ENCODE measurements at regions not wholly inside any gene's neighbourhood (a gene's known extent, or its start where the extent isn't known, plus 50 kb on each side); places are given as distances from the start of the nearest gene placed in this dataset.

DNA sequence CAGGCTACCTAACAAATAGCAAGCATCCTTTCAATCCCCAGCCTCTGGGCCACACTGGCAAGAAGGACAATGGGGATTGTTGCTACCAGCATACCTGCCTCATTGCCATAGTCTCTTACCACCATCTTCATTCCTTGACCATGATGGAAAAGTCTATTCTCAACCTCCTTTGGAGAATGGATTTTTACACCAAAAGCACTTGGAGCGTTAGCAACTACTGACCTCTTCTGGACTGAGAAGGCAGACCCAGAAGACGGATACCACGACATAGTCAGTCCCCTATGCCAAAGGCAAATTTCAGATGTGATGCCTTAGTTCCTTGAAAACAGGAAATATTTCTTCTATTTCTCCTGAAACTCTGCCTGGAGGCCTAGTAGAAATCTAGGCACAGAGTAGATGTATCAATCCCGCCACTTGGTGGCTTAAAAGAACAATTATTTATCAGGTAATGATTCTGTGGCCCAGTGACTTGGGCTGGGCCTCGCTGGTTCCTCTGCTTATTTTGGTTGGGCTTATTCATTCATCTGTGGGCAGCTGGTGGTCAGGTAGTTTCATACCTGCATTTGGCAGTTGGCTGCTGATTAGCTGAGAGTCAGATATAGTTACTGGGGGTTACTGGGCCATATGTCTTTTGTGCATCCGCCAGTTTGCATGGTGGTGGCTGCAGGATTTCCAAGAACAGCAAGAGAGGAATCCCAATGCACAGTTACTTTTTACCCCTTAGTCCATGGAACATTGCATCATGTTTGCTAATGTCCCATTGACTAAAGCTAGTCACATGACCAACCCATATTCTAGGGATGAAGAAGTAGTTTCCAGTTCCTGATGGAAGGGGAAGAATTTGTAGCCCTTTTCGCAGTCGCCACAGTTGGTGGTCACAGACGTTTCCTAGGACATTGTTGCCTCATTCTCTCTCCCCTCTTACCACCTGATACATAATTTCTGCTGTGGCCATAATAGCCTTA is 75.2 kb downstream of the DHCR7 start:
- Histone ChIP-seq H3K27me3 (no peaks in the 10 kb centered on the region), H3K9me3 (no peaks in the 10 kb centered on the region), H3K4me3 (no peak overlapping the region), H3K4me1 (no peaks in the 10 kb centered on the region), H3K27ac (no peak overlapping the region), H3K36me3 (no peaks in the 10 kb centered on the region)
- TF ChIP-seq POLR2AphosphoS5 (IDR thresholded peaks at IDR 0.05) (no peak), POLR2A (IDR thresholded peaks at IDR 0.05) (no peak), EP300 (IDR thresholded peaks at IDR 0.05) (no peak)
- TF ChIP-seq, protein P1, sequence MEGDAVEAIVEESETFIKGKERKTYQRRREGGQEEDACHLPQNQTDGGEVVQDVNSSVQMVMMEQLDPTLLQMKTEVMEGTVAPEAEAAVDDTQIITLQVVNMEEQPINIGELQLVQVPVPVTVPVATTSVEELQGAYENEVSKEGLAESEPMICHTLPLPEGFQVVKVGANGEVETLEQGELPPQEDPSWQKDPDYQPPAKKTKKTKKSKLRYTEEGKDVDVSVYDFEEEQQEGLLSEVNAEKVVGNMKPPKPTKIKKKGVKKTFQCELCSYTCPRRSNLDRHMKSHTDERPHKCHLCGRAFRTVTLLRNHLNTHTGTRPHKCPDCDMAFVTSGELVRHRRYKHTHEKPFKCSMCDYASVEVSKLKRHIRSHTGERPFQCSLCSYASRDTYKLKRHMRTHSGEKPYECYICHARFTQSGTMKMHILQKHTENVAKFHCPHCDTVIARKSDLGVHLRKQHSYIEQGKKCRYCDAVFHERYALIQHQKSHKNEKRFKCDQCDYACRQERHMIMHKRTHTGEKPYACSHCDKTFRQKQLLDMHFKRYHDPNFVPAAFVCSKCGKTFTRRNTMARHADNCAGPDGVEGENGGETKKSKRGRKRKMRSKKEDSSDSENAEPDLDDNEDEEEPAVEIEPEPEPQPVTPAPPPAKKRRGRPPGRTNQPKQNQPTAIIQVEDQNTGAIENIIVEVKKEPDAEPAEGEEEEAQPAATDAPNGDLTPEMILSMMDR (IDR thresholded peaks at IDR 0.05): peak in 2 of 6 experiments; percentile 14 to 22
- ATAC-seq (ENCODE audit: low FRiP score in 2 of 2) (no peak), DNase-seq (no peak)
- WGBS, 2 donors: 73 to 74% methylated on average over 9 of the region's 9 CpGs

DNA sequence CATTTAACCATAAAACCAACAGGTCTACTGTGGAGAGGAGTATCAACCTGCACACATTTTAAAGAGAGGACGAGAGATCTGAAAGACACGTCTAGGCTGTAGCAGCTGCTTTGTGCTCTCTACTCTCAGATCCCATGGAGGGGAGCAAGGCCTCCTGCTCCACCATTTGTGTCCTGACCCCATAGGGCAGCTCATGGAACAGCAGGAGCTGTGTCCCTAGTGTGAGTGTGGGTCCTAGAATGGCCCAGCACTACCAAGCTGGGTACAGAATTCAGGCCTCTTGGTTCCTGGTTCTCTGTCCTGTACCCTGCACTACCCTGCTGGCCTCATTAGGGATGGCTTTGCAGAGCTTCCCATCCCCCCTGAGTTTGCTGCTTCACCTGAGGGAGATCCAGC is 76.5 kb downstream of the DHCR7 start:
- Histone ChIP-seq H3K27me3 (no peaks in the 10 kb centered on the region), H3K4me3 (no peak overlapping the region), H3K4me1 (no peaks in the 10 kb centered on the region), H3K36me3 (no peaks in the 10 kb centered on the region), H3K27ac (no peak overlapping the region), H3K9me3 (no peaks in the 10 kb centered on the region)
- 87 to 96% methylated on average over 2 of the region's 2 CpGs for WGBS, 2 donors
- ATAC-seq (ENCODE audit: low FRiP score in 2 of 2): no peak
- no peak for DNase-seq
- TF ChIP-seq POLR2A (IDR thresholded peaks at IDR 0.05) (no peak), POLR2AphosphoS5 (IDR thresholded peaks at IDR 0.05) (no peak), EP300 (IDR thresholded peaks at IDR 0.05) (no peak)
- TF ChIP-seq, protein P1 (IDR thresholded peaks at IDR 0.05): no peak

DNA sequence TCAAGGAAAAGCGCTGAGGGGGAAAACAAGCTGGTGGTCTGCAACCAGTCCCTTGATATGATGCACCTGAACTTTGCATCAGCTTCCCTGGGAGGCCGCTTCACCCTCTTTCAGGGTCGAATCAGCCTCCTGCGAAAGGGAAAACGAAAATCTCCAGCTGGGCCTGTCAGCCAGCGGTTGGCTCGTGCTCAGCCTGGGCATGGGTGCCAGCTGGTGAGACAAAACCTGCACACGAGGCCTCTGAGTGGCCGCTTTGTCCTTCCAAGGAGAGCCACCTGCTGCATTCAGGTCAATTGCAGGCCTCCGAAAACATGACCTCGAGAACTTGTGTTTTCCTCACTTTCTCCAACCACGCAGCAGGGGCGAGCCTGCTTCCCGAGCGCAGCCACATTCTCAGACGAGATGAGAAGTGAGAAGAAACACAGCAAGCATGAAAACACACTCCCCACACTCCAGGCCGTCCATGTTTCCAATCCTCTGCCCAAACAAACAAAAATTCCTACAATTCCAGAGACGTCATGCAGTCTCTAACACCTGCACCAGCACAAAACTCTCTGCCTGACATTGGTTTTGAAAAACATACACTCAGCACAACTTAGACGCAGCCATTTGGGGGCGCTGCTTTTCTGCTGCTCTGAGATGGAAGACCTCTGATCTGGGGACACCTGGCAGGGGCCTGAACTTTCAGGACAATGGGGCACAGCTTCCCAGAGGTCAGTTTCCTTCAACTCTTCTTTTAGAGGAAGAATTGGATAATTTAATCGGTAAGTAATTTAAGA is 77.1 kb downstream of the DHCR7 start:
- WGBS, 2 donors: 77 to 78% methylated on average over 19 to 21 of the region's 21 CpGs
- no peak for ATAC-seq (ENCODE audit: low FRiP score in 2 of 2)
- no peaks in the 10 kb centered on the region for H3K4me1 ChIP-seq

GRCh38 chr11:71370020-71370747 is 78.0 kb downstream of the DHCR7 start:
- peak in 1 of 2 donors; percentile 54 for DNase-seq
- no peaks in the 10 kb centered on the region for H3K36me3 ChIP-seq

More for the DNA sequence above, 77.1 kb downstream of the DHCR7 start:
- Histone ChIP-seq H3K27me3 (no peaks in the 10 kb centered on the region), H3K27ac (no peak overlapping the region), H3K36me3 (no peaks in the 10 kb centered on the region), H3K4me3 (no peak overlapping the region), H3K9me3 (no peaks in the 10 kb centered on the region)
- DNase-seq: no peak
- TF ChIP-seq POLR2AphosphoS5 (IDR thresholded peaks at IDR 0.05) (no peak), POLR2A (IDR thresholded peaks at IDR 0.05) (no peak), EP300 (IDR thresholded peaks at IDR 0.05) (no peak)
- TF ChIP-seq, protein P1 (IDR thresholded peaks at IDR 0.05): no peak

More at GRCh38 chr11:71370020-71370747, 78.0 kb downstream of the DHCR7 start:
- TF ChIP-seq EP300 (IDR thresholded peaks at IDR 0.05): no peak
- TF ChIP-seq, protein P1 (IDR thresholded peaks at IDR 0.05): no peak
- Histone ChIP-seq H3K4me3 (no peak overlapping the region), H3K4me1 (no peaks in the 10 kb centered on the region), H3K9me3 (no peaks in the 10 kb centered on the region), H3K27me3 (no peaks in the 10 kb centered on the region), H3K27ac (no peak overlapping the region)
- whole genome bisulfite sequencing, 2 donors: 78% methylated on average over 3 to 6 of the region's 6 CpGs
- no peak for ATAC-seq (ENCODE audit: low FRiP score in 2 of 2)

Measured in upper lobe of left lung (tissue), 6 donors.